ENCODE measurements at regions not wholly inside any gene's neighbourhood (a gene's known extent, or its start where the extent isn't known, plus 50 kb on each side); places are given as distances from the start of the nearest gene placed in this dataset.

DNA sequence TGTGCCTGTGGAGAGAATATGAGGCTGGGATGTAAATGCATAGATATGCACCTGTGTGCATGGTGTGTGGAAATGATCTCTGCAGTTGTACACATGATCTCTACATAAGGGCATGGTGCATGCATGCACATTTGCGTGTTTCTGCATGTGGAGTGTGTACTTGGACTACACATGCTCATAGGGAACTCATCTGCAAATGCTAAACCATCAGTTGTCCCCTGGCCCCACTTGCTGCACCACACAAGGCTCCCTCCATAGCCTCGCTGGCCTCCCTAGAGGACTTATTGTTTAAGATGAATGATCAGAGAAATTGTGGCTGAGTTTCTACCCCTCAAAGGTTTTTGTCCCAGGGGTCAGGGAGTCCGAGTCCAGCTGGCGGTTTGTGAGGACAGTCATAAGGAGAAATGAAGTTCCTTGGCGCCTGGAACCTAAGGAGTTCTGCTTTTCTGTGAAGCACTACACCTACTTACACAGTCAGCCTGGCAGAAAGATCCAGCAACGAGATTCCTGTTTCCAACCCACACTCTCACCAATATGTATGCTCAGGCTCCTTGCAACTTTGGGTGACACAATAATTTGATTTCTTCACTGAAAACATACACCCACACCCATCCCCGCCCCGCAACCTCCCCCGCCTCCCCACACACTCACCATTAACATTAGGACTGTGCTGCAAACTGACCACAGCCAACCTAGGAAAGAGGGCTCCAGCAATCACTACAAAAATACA lies 79.9 kb upstream of the CPEB4 start:
- TF ChIP-seq, protein P1, sequence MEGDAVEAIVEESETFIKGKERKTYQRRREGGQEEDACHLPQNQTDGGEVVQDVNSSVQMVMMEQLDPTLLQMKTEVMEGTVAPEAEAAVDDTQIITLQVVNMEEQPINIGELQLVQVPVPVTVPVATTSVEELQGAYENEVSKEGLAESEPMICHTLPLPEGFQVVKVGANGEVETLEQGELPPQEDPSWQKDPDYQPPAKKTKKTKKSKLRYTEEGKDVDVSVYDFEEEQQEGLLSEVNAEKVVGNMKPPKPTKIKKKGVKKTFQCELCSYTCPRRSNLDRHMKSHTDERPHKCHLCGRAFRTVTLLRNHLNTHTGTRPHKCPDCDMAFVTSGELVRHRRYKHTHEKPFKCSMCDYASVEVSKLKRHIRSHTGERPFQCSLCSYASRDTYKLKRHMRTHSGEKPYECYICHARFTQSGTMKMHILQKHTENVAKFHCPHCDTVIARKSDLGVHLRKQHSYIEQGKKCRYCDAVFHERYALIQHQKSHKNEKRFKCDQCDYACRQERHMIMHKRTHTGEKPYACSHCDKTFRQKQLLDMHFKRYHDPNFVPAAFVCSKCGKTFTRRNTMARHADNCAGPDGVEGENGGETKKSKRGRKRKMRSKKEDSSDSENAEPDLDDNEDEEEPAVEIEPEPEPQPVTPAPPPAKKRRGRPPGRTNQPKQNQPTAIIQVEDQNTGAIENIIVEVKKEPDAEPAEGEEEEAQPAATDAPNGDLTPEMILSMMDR (IDR thresholded peaks at IDR 0.05; ENCODE audit: poor library complexity): no peak
- no peak for TF ChIP-seq EZH2phosphoT487 (IDR thresholded peaks at IDR 0.05; ENCODE audit: low read depth, severe bottlenecking, unreplicated experiment)
- TF ChIP-seq EZH2 (IDR thresholded peaks at IDR 0.05; ENCODE audit: borderline replicate concordance): no peak

All from hepatocyte (in vitro differentiated cells).